22Rv1 (cell line): ENCODE measurements at regions not wholly inside any gene's neighbourhood (a gene's known extent, or its start where the extent isn't known, plus 50 kb on each side); places are given as distances from the start of the nearest gene placed in this dataset.

ENCODE experiments used
- ZFX ChIP-seq: fragments of 450-650 bp; IDR thresholded peaks from 2 replicates; pipeline ENCODE4 v1.6.1; 2017; ENCODE audit warnings: antibody characterized with exemption, borderline replicate concordance
- TF ChIP-seq, protein P1 (sequence below): fragments of 450-650 bp; IDR thresholded peaks from 2 replicates; pipeline ENCODE4 v1.5.1; 2017; ENCODE audit warnings: mild to moderate bottlenecking

DNA sequence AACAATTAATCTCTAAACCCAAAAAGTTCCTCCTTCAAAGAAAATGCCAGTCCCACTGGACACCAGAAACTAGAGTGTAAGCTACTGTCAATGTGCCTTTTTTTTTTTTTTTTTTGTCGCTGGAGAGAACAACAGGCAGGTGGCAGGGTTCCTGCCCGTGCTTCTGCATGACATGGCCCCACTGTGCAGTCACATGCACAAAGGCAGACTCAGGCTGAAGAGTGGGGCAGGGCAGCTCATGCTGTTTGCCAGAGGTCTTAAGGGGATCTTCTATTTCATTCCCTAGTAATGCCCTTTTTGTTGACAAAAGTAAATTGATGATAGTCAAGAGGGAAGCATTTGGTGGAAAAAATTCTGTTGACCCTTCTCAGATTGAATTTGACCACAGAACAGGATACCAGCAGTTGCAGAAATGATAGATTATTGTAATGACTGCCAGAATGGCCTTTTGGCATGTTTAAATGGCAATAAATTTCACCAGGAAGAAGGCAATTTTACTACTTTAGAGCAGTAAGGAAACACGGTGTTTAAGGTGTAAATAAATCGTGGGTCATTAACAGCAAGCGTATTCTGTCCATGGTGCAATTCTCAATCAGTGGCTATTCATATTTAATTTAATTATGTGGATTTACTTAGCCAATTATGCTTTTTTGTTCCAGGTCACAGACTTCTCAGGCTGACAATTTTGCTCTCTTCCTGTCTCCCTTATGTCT, 80.9 kb downstream of the NKX6-1 start:
- TF ChIP-seq, protein P1, sequence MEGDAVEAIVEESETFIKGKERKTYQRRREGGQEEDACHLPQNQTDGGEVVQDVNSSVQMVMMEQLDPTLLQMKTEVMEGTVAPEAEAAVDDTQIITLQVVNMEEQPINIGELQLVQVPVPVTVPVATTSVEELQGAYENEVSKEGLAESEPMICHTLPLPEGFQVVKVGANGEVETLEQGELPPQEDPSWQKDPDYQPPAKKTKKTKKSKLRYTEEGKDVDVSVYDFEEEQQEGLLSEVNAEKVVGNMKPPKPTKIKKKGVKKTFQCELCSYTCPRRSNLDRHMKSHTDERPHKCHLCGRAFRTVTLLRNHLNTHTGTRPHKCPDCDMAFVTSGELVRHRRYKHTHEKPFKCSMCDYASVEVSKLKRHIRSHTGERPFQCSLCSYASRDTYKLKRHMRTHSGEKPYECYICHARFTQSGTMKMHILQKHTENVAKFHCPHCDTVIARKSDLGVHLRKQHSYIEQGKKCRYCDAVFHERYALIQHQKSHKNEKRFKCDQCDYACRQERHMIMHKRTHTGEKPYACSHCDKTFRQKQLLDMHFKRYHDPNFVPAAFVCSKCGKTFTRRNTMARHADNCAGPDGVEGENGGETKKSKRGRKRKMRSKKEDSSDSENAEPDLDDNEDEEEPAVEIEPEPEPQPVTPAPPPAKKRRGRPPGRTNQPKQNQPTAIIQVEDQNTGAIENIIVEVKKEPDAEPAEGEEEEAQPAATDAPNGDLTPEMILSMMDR: no peak
- TF ChIP-seq ZFX: no peak
